GM21526 (cell line): ENCODE measurements at regions not wholly inside any gene's neighbourhood (a gene's known extent, or its start where the extent isn't known, plus 50 kb on each side); places are given as distances from the start of the nearest gene placed in this dataset.
"Not testable (repeated sequence)": the region's sequence is repeated elsewhere in the genome, so short reads cannot be mapped to it uniquely, and the experiment has no call there.

Source experiments
- ATAC-seq: cut with Tn5 transposase; IDR thresholded peaks from one replicate; pipeline ENCODE4 v1.9.1; 2021; ENCODE audit warnings: moderate library complexity; ENCODE audit not compliant: unreplicated experiment, low FRiP score

DNA sequence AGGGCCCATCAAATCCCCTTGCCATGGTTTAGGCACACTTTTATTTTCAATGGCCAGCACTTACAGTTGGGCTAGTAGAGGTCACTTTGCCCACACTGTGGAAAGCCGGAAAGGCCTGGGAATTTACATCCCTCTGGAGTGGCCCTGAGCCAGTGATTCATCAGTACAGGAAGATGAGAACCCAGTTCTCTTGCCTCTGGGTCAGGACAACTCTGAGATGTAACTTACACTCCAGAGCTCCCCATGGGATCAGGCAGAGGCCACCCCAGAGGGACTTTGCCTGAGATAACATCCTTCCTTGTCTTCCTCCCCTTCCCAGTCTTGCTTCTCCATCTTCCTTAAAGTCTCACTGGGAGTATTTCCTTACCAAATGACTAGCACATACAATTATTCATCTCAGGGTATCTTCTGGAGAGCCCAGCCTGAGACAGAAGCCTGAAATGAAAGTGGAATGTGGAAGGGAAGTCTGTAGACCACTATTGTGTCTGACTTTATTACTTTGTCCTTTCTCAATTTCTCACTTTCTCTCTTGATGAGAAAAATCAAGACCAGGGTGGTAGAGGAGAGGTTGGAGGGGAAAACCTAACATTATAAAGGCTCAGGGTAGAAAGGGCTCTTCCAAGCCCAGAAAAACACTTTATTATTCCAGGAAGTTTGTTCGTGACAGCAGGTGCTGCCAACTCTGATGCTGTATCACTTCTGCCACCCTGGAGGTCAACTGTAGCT is 220.8 kb downstream of the ZNF621 start:
- no peak for ATAC-seq

DNA sequence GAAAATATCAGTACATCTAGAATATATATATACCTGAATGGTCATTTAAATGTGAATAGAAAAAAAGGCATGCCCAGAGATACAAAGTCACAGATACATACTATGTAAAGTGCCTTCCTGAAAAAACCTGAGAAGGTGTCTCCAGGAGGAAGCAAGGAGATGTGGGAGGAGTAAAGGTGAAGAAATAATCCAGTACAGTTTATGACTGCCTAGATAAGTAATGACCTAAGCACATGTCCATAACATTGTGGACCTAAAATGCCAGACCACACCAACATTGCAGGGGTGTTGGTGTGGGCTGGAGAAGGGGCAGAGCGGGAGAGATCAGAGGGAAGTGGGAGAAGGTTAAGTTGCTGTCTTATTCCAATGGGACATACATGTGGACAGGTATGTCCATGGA is 226.9 kb downstream of the ZNF621 start:
- no peak for ATAC-seq

DNA sequence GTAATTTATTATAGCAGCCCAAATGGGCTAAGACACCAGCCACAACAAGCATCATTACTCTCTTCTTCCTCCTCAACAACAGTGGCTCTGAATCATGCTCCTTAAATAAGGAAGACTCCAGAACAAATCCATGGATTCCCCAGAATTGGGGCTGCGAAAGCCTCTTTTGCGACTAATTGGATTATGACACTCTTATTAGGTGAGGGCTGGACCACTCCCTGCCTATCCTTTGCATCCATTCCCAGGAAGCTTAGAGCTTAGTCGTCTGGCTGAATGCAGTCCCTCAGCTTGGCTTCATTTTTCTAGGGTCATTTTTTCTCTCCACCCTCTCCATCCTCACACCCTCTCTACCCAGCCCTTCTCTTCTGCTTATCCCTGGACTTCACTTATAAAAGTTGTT is 227.7 kb downstream of the ZNF621 start:
- no peak for ATAC-seq

DNA sequence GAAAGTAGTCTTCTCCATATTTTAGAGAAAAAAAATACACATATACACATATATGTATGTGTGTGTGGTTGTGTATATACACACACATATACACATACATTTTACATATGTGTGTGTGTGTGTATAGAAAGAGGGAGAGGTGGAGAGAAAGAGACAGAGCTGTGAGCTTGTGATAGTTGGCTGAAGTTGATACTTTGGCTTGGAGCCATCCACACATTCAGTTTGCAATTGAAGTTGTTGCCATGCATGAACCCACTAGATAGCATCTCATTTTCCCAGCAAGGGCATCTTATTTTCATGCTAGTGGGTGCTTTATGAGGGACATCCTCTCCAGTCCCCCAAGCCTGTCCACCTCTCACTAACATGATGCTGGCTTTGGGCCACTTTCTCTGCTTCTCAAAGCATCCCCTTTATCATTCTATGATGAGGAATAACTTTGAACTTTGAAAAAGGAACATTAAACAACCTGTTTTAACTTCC is 228.6 kb downstream of the ZNF621 start:
- ATAC-seq, result no peak

DNA sequence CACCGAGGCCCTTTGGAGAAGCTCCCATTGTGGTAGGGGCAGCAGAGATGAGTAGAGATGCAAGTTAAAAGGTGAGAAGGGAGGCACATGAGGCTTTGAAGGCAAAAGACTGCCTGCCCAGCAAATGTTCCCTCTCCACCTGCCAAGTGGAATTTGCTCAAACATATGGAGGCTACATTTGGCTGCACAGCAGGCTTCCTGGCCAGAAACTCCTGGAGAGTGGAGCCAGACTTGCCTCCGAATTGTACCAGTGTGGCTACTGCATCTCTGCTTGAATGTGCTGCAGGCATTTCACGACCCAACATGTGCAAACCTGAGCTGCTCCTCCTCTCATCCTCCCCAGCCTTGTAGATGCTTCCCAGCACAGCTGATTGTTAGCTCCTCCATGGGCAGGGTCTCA is 229.2 kb downstream of the ZNF621 start:
- no peak for ATAC-seq

DNA sequence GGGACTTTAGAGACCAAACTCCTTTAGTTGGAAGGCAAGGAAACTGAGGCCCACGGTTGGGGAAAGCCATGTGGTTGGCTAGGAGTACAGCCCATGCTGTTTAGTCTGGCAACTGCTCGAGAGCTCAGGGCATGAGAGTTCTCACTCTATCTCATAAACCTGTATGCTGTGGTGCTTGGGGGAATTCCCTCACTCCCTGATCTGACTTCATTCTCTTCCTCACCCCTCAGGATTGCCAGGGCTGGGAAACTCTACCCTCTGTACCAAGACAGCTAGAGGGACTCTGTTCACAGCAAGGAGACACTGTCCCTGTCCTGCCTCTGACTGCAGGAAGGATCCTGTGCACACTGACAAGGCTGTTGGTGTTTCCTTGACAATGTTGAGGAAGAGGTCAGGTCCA is 230.2 kb downstream of the ZNF621 start:
- ATAC-seq, result no peak

DNA sequence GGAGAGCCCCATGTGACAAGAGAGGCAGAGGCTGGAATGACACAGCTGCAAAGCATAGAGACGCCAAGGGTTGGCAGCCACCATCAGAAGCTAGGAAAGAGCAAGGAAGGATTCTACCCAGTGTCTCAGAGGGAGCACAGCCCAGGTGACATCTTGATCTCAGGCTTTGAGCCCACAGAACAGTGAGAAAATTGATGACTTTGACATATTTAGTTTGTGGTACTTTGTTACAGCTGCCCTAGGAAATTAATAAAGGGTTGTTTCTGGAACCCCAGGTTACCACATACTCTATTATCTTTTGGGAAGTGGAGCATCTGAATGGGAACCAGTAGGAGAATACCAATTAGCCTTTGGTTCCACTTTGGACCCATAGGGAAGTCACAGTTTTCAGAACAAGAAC is 231.7 kb downstream of the ZNF621 start:
- ATAC-seq, result no peak

DNA sequence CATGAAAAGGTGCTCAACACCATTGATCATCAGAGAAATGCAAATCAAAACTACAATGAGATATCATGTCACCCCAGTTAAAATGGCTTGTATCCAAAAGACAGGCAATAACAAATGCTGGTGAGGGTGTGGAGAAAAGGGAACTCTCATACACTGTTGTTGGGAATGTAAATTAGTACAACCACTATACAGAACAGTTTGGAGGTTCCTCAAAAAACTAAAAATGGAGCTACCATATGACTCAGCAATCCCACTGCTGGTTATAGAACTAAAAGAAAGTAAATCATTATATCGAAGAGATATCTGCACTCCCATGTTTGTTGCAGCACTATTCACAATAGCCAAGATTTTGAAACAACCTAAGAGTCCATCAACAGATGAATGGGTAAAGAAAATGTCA is 238.0 kb downstream of the ZNF621 start:
- ATAC-seq, result not testable (repeated sequence)

DNA sequence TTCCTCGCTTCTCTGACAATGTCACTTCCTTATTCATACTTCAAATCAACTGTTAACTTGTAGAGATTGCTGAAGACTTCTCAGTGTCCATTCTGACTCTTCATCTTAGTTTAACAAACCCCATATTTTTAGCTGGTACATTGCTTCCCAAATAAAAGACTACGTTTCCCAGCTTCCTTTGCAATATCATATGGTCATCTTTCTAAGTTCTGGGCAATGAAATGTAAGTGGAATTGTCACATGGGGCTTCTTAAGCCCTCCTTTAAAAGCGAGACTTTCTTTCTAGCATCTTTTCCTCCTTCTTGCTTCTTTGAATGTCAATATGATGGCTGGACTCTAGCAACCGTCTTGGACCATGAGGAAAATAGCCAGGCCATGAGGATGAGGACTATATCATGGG is 239.0 kb downstream of the ZNF621 start:
- no peak for ATAC-seq

DNA sequence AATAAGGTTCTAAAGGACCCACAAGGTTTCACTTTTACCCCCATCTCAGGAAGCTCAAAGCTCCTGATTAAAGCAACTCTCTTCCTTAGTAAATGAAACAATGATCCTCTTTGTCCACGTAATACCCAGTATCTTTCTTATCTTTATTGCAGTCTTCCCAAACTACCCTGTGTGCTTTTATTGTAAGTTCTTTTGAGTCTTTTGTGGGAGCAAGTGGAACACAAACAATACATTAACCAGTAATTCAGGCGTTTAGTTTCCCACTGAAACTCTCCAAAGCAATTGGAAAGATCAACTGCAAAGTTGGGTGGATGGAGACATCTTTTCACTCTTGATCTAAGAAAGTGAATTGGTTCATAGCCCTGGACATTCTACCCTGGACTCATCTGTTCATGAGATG is 240.0 kb downstream of the ZNF621 start:
- no peak for ATAC-seq

DNA sequence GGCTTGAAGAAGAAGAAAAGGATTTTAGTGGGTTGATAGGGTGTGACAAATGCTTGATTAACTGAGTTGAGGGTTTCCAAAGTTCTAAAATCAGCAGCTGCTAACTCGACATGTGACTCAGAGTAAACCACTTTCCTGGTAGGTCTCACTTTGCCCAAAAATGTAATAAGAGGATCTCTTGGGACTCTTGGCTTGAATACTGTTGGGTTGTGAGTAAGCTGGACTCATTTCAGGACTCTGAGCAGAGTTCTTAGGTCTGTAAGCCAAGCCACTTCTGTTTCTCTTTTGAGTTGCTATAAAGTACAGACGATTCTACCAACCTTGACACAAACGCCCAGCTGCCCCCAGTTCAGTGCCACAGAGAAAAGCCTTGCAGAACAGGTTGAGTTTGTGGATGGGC is 241.1 kb downstream of the ZNF621 start:
- ATAC-seq, result no peak

DNA sequence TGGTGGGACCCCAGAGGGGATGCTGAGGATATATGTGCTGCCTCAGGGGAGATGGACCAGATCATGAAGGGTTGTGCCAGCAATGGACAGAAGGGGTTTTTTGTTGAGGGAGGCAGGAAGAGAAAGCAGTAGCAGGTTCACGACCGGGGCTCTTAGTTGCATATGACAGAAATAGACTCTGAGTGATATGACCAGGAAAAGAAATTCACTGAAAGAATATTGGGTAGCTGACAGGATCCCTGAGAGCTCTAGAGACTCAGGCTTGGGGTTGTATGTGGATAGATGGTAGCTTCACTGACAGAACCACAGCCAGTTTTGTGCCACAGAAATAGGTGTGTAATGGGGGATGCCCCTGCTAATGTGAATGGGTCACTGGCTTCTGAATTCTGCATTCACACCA is 241.6 kb downstream of the ZNF621 start:
- no peak for ATAC-seq

DNA sequence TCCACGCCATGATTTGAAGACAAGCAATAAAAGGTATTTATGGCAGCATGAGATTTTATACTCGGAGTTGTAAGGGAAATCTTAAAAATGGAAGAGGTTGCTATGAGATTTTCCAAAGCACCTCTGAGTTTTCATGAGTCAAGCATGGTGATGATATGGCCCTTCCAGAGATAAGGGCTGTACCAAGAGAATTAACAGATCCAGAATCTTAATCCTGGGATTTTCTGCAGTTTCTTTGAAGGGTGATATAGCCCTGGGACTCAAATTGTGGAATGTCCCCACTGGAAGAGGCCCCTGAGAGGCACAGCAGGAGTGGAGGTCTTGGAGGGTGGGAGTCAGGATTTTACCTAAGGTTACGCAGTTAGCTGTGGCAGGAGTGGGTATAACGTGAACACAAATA is 243.3 kb downstream of the ZNF621 start:
- ATAC-seq, result no peak

DNA sequence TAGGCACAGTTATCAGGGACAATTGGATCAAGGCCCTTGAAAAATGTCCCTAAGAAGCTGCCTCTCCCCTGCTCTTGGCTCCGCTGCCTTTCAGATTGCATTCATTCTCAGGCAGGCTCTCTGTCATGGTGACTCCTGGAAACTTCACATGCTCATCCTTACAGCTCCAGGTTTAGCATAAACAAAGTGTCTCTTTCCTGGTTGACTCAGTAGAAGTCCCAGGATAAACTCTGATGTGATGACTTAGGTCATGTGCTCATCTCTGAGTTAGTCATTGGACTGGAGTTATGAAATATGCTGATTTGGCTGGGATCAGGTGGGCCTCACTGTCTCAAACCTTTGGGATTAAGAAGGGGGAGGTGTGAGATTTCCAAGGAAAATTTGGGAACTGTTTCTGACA is 243.8 kb downstream of the ZNF621 start:
- no peak for ATAC-seq

DNA sequence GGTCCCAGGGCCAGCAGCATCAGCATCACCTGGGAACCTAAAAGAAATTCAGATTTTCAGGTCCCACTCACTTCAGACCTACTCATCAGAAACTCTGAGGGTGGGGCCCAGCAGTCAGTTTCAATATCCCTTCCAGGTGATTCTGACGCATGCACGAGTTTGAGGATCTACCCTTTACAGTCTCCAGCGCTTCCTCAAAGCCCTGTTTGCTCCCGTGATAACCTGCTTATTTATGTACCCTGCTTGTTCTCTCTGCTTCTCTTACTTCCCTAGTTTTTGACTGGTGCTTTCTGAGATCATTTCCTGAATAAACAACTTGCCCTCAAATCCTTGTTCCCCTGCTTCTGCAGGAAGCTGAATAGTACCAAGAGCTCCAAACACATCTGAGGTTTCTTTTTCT is 245.3 kb downstream of the ZNF621 start:
- ATAC-seq, result no peak

DNA sequence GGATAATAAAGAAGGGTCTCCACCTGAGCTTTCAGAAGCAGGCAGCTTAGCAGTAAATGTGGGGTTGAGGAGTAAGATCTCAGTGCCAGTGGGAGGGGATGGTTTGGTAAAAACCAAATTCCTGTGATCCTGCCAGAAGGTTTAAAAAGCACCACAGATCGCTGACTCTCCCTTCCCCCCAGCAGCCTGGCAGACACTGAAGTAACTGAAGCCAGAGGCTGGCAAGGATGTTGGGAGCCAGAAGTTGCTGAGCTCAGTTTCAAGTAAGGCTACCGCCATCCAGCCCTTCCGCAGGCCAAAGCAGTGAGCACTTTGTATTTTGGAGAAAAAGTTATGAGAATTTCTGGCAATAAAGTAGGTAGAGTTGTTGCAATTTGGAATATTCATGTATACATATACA is 246.4 kb downstream of the ZNF621 start:
- ATAC-seq, result no peak

DNA sequence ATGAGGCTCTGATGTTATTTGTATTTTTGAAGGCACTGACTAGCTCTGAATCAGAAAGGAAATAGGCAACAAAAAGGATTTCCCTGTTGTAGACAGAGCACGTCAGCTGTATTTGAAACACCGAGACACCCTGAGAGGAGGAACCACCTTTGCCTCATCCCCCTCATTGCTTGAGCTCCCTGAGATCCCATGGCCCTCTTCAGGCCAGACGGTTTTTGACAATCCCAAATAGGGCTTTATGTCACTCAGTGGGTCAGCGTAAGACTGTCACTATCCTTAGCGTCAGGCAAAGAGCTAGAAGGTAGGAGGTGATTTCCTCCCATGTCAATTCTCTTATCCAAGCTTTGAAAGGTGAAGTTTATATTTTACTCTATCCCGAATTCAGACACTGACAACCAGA is 254.3 kb downstream of the ZNF621 start:
- ATAC-seq, result no peak

DNA sequence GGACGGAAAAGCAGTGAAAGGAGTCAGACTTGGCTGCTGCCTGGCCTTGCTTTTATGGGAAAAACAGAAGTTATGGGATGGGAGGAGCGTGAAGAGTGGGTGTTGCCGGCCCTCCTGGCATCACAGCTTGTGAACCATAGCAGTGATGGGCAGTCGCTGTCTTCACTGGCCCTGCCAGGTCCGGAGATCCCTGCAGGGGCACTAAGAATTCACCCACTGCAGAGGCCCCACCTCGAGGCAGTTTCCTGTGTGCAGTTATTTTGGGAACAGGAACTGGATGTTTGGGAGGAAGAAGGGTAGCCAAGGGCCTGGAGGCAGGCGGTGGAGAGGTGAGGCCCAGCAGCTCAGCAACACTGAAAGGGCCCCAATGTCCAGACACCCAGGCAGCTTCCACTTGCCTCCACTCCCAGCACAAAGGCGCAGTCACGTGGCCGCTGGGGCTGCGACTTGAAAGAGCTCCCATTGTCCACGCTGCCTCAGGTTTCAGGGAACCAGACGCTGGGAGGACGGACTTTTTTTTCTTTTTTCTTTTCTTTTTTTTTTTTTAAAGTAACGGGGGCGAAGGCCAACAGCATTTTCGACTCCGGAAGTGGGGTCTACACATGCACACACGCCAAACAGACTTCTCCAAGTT is 255.6 kb downstream of the ZNF621 start:
- no peak for ATAC-seq

DNA sequence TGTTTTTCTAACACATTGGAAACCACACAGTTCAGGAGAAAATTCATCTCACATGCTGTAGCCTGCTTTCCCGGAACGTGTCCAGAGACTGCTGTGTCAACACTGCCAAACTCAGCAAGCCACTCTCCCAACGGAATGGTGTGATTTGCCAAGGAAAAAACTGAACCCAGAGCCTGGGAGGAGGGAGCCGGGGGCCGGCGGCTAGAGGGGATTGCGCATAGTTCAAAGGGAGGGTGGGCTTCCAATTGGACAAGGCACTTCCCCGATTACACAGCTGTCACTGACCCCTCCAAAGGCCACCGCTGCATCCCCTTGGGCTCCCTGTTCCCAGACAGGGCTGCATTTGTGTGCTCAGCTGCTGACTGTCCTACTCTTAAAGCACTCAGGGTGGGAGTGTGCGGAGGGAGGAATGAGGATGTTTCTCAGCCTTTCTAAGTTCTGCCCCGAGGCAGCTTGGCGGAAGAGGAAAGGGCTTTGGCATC is 256.2 kb downstream of the ZNF621 start:
- no peak for ATAC-seq

DNA sequence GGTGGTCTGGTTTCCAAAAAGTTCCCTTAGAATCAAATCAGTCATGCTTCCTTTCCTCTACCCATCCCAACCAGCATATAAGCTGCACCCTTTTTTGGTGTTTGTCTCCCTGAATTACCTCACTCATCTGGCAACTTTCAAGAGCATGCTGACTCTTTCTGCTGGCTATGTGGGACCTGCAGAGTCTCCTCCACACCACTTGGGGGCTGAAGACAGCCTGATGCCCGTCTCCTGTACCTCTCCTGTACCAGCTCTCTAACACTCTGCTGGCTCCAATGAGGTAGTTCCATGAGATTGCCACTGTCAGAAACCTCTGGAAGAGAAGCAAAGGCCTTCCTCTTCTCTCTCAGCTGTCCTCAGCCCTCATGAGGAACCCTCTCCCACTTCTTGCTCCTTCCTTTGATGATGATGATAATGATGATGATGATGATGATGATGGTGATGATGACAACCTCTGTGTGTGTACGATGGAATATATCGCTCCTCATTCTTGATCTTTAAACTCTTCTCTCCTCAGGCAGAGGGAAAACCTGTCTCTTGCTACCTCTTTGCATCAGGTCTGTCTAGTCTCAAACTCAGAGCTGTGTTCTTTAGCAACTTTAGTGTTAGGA is 257.5 kb downstream of the ZNF621 start:
- no peak for ATAC-seq

DNA sequence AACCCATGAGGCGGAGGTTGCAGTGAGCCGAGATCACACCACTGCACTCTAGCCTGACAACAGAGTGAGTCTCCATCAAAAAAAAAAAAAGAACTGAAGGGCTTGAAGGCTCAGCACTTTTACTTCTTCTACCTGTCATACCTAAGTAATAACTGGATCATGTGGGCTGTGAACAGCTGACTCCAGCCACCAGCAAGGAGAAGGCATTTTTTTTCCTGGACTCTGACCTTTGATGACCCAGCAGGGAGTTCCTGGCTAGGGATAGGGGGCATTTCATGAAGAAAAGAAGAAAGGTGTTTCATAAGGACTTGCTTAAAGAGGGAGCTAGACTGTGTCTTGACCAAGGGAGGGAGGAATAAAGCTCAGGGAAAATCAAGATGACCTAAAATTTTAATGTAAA is 266.0 kb downstream of the ZNF621 start:
- no peak for ATAC-seq

DNA sequence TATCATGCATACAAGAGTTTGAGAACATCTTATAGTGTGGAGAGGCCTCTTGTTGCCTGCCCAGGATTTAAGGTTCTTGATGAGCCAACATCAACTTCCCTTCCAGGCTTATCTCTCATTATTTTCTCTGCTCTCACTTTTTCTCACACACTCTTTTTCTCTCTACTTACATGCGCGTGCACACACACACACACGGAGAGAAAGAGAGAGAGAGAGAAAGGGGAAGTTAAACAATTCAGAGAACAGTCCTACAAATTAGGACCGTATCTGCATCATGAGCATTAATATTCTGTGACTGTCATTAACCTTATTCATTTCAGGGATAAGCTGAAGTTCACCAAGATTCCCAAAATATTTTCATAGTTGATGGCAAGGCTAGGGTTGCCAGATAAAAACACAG is 269.0 kb downstream of the ZNF621 start:
- no peak for ATAC-seq
